Loucy (cell line): ENCODE measurements at regions not wholly inside any gene's neighbourhood (a gene's known extent, or its start where the extent isn't known, plus 50 kb on each side); places are given as distances from the start of the nearest gene placed in this dataset.

Experiments used
- CTCF ChIP-seq: fragments of 200-600 bp; sonication (generic); conservative IDR thresholded peaks from 2 replicates; pipeline ENCODE4 v1.5.1; 2014; ENCODE audit warnings: mild to moderate bottlenecking, antibody characterized with exemption, low read length
- EZH2phosphoT487 ChIP-seq: fragments of 200-600 bp; IDR thresholded peaks from 2 replicates; pipeline ENCODE4 v1.6.1; 2018; ENCODE audit warnings: antibody characterized with exemption, mild to moderate bottlenecking, moderate library complexity, borderline replicate concordance

- TF ChIP-seq CTCF (no peak), EZH2phosphoT487 (no peak)
Measured at GRCh38 chr2:198376677-198377076, 572.3 kb downstream of the PLCL1 start.
